Spleen (tissue), 11 donors: ENCODE measurements at regions not wholly inside any gene's neighbourhood (a gene's known extent, or its start where the extent isn't known, plus 50 kb on each side); places are given as distances from the start of the nearest gene placed in this dataset.

Source experiments
- DNase-seq: peaks from one replicate; pipeline ENCODE4 v3.0.0-alpha.2; 2020
- H3K27ac ChIP-seq, 8 donors: fragments of 200-600 bp; sonication (generic) in 7 of 8; 1 replicate in 4 of 8; 2 replicates in 4 of 8; pipeline versions ENCODE4 v1.5.0 to v1.8.0; 2016 to 2021; ENCODE audit warnings: inconsistent platforms in 4 of 8, mild to moderate bottlenecking in 4 of 8, moderate library complexity in 1 of 8
- H3K27me3 ChIP-seq, 7 donors: fragments of 200-600 bp; sonication (generic) in 6 of 7; replicated peaks in 1 of 7; 1 replicate in 4 of 7; 2 replicates in 3 of 7; pipeline versions ENCODE4 v1.5.0 to v1.8.0; 2016 to 2021; ENCODE audit warnings: inconsistent platforms in 3 of 7, mild to moderate bottlenecking in 1 of 7
- H3K36me3 ChIP-seq, 6 donors: fragments of 200-600 bp; sonication (generic) in 5 of 6; 1 replicate in 4 of 6; 2 replicates in 2 of 6; pipeline versions ENCODE4 v1.5.0 to v1.8.0; 2016 to 2021; ENCODE audit warnings: inconsistent platforms in 2 of 6
- H3K4me1 ChIP-seq, 6 donors: fragments of 200-600 bp; sonication (generic) in 5 of 6; 1 replicate in 3 of 6; 2 replicates in 3 of 6; pipeline versions ENCODE4 v1.5.0 to v1.8.0; 2016 to 2021; ENCODE audit warnings: inconsistent platforms in 3 of 6
- H3K4me3 ChIP-seq, 8 donors: fragments of 200-600 bp; sonication (generic) in 7 of 8; 1 replicate in 4 of 8; 2 replicates in 4 of 8; pipeline versions ENCODE4 v1.5.0 to v1.8.0; 2016 to 2021; ENCODE audit warnings: inconsistent platforms in 4 of 8, mild to moderate bottlenecking in 4 of 8, moderate library complexity in 2 of 8
- H3K9me3 ChIP-seq, 8 donors: fragments of 200-600 bp; sonication (generic) in 7 of 8; 1 replicate in 4 of 8; 2 replicates in 4 of 8; pipeline versions ENCODE4 v1.5.0 to v1.8.0; 2016 to 2021; ENCODE audit warnings: inconsistent platforms in 4 of 8
- POLR2A ChIP-seq, 3 donors: fragments of 450-650 bp; IDR thresholded peaks; one replicate each; pipeline ENCODE4 v1.5.1; 2017; ENCODE audit warnings: antibody characterized with exemption in 3 of 3, mild to moderate bottlenecking in 1 of 3
- POLR2AphosphoS5 ChIP-seq, 3 donors: sonication (generic); formaldehyde crosslinking; IDR thresholded peaks; one replicate each; pipeline ENCODE4 v1.5.1; 2017; ENCODE audit warnings: antibody characterized with exemption in 3 of 3
- WGBS, 5 donors: extraction: QIAGEN DNeasy Blood & Tissue Kit in 3 of 5; methylation state at CpG; one replicate each; pipeline versions ENCODE4 v1.1.5 to v1.1.7; 2013 to 2018; 5-methylcytosine and 5-hydroxymethylcytosine counted together
- intact Hi-C: fragments of 100-400 bp; cut with DNase I; formaldehyde crosslinking; loops from one replicate; pipeline ENCODE4 v1.15.0; 2023; ENCODE audit warnings: low total_unique reads
- TF ChIP-seq, protein P1 (sequence below), 11 experiments: fragments of 200-600 bp in 7 of 11; fragments of 450-650 bp in 4 of 11; sonication (generic) in 4 of 11; IDR thresholded peaks in 8 of 11; conservative IDR thresholded peaks in 3 of 11; 1 replicate in 7 of 11; 2 replicates in 4 of 11; pipeline versions ENCODE4 v1.4.0 to v1.8.0; 2016 to 2021; ENCODE audit warnings: antibody characterized with exemption in 11 of 11, inconsistent platforms in 4 of 11, mild to moderate bottlenecking in 1 of 11
- donor health status: healthy with polysubstance abuse.
- donor health status: DM: no; HTN: no; CAD: no; lungs with moderate emphysema.
- donor health status: DM: no; HTN: no; CAD: no.
- donor health status: Bipolar disorder and iron deficiency.
- donor health status: healthy.
- donor health status: DM: no; HTN: no; CAD: no.
- donor health status: DM: yes; HTN: yes; CAD: no.

DNA sequence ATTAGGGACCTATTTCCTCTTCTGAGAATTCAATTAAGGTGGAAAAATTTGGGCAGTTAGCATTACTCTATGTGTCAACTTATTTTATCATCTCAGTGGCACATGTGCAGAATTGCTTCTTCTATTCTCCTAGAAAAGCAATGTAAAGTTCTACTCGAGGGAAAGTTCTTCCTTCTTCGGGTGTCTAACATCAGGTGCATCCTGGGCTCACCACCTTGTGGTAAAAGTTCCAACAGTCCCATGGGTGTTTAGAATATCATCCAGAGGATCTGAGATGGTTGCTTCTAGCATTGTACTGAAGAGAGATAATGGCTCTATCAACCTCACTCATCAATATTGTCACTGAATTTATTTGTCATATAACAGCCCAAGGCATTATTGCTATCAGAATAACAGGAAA, 969.7 kb downstream of the PDHA2 start:
- 38 to 61% (median 47%) methylated on average over 2 of the region's 2 CpGs for WGBS, 5 donors
- Histone ChIP-seq H3K4me3 (no peak overlapping the region), H3K36me3 (no peaks in the 10 kb centered on the region), H3K27ac (no peak overlapping the region), H3K9me3 (peaks cover 0 to 16% (median 2%) of the 10 kb centered on the region in 8 donors), H3K4me1 (no peaks in the 10 kb centered on the region), H3K27me3 (no peaks in the 10 kb centered on the region)
- no peak for DNase-seq
- no peak for TF ChIP-seq POLR2A (IDR thresholded peaks at IDR 0.05)
- TF ChIP-seq, protein P1, sequence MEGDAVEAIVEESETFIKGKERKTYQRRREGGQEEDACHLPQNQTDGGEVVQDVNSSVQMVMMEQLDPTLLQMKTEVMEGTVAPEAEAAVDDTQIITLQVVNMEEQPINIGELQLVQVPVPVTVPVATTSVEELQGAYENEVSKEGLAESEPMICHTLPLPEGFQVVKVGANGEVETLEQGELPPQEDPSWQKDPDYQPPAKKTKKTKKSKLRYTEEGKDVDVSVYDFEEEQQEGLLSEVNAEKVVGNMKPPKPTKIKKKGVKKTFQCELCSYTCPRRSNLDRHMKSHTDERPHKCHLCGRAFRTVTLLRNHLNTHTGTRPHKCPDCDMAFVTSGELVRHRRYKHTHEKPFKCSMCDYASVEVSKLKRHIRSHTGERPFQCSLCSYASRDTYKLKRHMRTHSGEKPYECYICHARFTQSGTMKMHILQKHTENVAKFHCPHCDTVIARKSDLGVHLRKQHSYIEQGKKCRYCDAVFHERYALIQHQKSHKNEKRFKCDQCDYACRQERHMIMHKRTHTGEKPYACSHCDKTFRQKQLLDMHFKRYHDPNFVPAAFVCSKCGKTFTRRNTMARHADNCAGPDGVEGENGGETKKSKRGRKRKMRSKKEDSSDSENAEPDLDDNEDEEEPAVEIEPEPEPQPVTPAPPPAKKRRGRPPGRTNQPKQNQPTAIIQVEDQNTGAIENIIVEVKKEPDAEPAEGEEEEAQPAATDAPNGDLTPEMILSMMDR (IDR thresholded peaks at IDR 0.05 in 8 of 11, conservative IDR thresholded peaks at IDR 0.05 in 3 of 11): no peak
- no peak for TF ChIP-seq POLR2AphosphoS5 (IDR thresholded peaks at IDR 0.05)
- intact Hi-C loops: no loop called here

DNA sequence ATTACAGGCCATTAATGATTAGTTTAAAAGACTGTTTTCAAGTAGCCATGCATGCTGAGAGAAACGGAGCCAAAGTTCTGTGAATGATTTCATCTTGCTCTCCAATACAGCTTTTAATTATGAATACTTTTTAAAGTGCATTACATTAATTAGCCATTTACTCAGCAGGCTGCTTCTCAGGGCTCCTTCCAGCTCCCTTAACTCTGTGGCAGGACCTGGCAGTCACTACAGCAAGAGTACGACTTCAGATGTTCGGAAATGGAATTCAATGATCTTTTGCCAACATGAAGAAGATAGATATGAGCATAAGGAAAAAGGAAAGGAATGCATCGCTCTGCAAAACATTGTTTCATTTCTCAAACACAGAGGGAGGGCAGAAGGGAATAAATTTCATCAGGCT, 987.2 kb downstream of the PDHA2 start:
- no peaks in the 10 kb centered on the region for H3K4me1 ChIP-seq
- DNase-seq: no peak
- no peaks in the 10 kb centered on the region for H3K27me3 ChIP-seq
- WGBS, 5 donors: 77 to 82% (median 79%) methylated on average over 4 of the region's 4 CpGs
- intact Hi-C loops: no loop called here
- H3K9me3 ChIP-seq: no peaks in the 10 kb centered on the region
- H3K4me3 ChIP-seq: no peak overlapping the region
- H3K36me3 ChIP-seq: no peaks in the 10 kb centered on the region
- no peak overlapping the region for H3K27ac ChIP-seq
- no peak for TF ChIP-seq POLR2A (IDR thresholded peaks at IDR 0.05)
- TF ChIP-seq, protein P1 (IDR thresholded peaks at IDR 0.05 in 8 of 11, conservative IDR thresholded peaks at IDR 0.05 in 3 of 11): no peak
- TF ChIP-seq POLR2AphosphoS5 (IDR thresholded peaks at IDR 0.05): no peak

DNA sequence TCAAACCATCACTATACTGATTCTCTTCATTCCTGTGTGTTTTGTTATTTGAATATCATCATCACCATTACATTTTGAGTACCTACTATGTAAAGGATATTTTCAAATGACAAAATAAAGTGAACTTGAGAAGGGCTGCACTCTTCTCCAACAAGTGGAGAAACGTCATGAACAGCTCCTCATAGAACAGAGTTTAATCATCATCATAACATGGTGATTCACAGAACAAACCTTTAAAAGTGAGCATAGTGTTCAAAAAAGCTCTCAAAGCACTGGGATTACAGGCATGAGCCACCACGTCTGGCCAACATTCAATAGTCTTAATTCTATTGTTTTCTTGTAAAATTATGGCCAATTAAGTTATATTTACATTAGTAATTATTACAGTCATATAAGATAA, 993.9 kb downstream of the PDHA2 start:
- no peak for DNase-seq
- no peaks in the 10 kb centered on the region for H3K4me1 ChIP-seq
- no peaks in the 10 kb centered on the region for H3K36me3 ChIP-seq
- no peak for TF ChIP-seq POLR2A (IDR thresholded peaks at IDR 0.05)
- TF ChIP-seq, protein P1 (IDR thresholded peaks at IDR 0.05 in 8 of 11, conservative IDR thresholded peaks at IDR 0.05 in 3 of 11): no peak
- TF ChIP-seq POLR2AphosphoS5 (IDR thresholded peaks at IDR 0.05): no peak
- H3K27ac ChIP-seq: no peak overlapping the region
- H3K4me3 ChIP-seq: no peak overlapping the region
- H3K9me3 ChIP-seq: no peaks in the 10 kb centered on the region
- intact Hi-C loops: no loop called here
- H3K27me3 ChIP-seq: no peaks in the 10 kb centered on the region
- 48 to 75% (median 59%) methylated on average over 2 of the region's 2 CpGs for WGBS, 5 donors

DNA sequence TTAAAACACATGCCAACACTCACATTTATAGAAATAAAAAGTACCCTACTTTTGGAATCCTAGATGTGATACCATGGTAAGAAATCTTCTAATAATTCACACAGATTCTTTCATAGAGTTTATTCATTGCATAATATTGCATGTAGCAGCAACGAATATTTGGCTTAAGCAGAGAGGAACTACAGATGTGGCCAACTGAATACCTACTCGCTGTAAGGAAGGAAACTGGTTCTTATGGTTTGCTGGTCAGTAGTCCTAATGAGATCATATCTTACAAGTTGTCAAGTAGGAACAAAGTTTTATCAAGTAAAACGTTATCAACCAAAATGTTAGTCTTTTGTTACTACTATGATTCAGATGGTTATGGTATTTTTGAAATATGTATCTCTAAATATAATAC, 996.1 kb downstream of the PDHA2 start:
- H3K4me3 ChIP-seq: no peak overlapping the region
- H3K27ac ChIP-seq: no peak overlapping the region
- no peaks in the 10 kb centered on the region for H3K27me3 ChIP-seq
- TF ChIP-seq POLR2A (IDR thresholded peaks at IDR 0.05) (no peak), POLR2AphosphoS5 (IDR thresholded peaks at IDR 0.05) (no peak)
- TF ChIP-seq, protein P1 (IDR thresholded peaks at IDR 0.05 in 8 of 11, conservative IDR thresholded peaks at IDR 0.05 in 3 of 11): no peak
- no peaks in the 10 kb centered on the region for H3K4me1 ChIP-seq
- no peaks in the 10 kb centered on the region for H3K9me3 ChIP-seq
- H3K36me3 ChIP-seq: no peaks in the 10 kb centered on the region
- DNase-seq: no peak
- intact Hi-C loops: no loop called here
- WGBS, 5 donors: 5 to 15% (median 11%) methylated on average over 3 of the region's 3 CpGs
